ENCODE measurements at regions not wholly inside any gene's neighbourhood (a gene's known extent, or its start where the extent isn't known, plus 50 kb on each side); places are given as distances from the start of the nearest gene placed in this dataset.

DNA sequence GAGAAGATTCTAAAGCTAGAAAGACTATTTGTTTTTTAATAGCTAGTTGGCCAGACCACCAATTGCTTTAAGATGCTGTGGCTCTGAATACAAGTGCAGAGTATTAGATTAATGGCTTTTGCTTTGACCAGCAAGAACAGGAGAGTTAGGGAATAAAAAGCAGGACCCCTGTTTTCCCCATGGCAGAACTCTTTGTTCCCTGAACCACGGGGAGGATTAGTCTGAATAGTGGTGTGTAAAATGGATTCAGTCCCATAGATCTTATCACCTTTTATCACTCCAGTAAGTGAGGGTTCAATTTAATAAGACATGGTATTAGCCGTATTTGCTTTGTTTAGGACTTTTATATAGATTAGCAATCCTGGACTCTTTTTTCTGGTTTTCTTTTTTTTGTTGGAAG is 562.6 kb upstream of the DPPA4 start:
- TF ChIP-seq ELF4 (IDR thresholded peaks at IDR 0.05) (no peak), SP1 (IDR thresholded peaks at IDR 0.05) (no peak), SUZ12 (IDR thresholded peaks at IDR 0.05) (no peak), FOXM1 (IDR thresholded peaks at IDR 0.05; ENCODE audit: borderline replicate concordance) (no peak), PKNOX1 (IDR thresholded peaks at IDR 0.05) (no peak), CTBP1 (IDR thresholded peaks at IDR 0.05; ENCODE audit: borderline replicate concordance) (no peak)

All from HEK293T (cell line).